ENCODE measurements at regions not wholly inside any gene's neighbourhood (a gene's known extent, or its start where the extent isn't known, plus 50 kb on each side); places are given as distances from the start of the nearest gene placed in this dataset.

DNA sequence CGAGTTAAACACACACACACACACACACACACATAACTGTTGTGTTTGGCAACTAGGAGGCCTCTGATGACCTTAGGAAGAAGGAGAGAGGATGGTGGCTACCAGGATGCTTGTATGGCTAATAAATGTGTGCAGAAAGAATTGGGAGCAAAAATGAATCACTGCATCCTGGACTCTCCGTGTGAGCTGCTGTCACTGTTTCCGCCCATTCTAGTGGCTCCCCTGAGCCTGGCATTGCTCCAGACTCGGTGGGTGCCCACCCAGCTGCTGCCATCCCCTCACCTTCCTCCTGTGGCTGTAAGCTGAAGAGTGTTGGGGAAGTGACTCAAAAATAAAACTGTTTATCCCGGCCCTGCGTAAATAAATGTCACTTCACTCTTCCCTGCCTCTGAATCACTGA lies 149.5 kb upstream of the MINDY3 start:
- Histone ChIP-seq H3K27me3 (ENCODE audit: low read length) (no peaks in the 10 kb centered on the region), H3K27ac (ENCODE audit: low read depth, low read length) (no peak overlapping the region), H2AFZ (ENCODE audit: low read depth, low read length, severe bottlenecking) (no peak overlapping the region), H3K4me2 (ENCODE audit: low read depth, low read length, poor library complexity, severe bottlenecking) (no peak overlapping the region), H3K9me2 (replicated peaks; ENCODE audit: insufficient read depth, low read length) (no peaks in the 10 kb centered on the region), H3K79me2 (ENCODE audit: insufficient read depth, low read length) (no peaks in the 10 kb centered on the region), H3F3A (ENCODE audit: insufficient read depth) (no peaks in the 10 kb centered on the region), H3K9me3 (ENCODE audit: insufficient read depth, low read length) (no peaks in the 10 kb centered on the region), H4K20me1 (ENCODE audit: low read depth, low read length) (no peaks in the 10 kb centered on the region), H3K36me3 (ENCODE audit: low read length) (no peaks in the 10 kb centered on the region), H3K4me3 (ENCODE audit: insufficient read depth, low read length, poor library complexity, severe bottlenecking) (no peak overlapping the region), H3K9ac (ENCODE audit: low read length) (no peak overlapping the region)
- TF ChIP-seq EZH2phosphoT487 (conservative IDR thresholded peaks at IDR 0.05; ENCODE audit: low read length) (no peak), CTCF (IDR thresholded peaks at IDR 0.05; ENCODE audit: insufficient read depth, low read length, poor library complexity, severe bottlenecking) (no peak)

DNA sequence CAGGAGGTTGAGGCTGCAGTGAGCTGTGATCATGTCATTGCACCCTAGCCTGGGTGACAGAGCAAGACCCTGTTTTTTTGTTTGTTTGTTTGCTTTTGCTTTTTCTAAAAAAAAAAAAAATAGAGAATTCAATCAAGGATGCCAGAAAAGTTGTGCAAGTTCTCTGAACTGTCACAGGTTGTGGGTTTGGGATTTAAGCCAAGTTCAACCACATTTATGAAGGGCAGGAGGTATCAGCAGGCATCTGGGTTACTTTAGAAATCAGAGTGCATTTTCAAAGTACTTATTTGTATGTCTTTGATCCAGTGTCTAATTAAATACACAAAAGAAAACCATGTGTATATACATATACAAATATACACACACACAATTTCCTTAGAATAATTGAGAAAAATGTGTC lies 151.2 kb upstream of the MINDY3 start:
- H3K4me3 ChIP-seq (ENCODE audit: insufficient read depth, low read length, poor library complexity, severe bottlenecking), result no peak overlapping the region
- TF ChIP-seq EZH2phosphoT487 (conservative IDR thresholded peaks at IDR 0.05; ENCODE audit: low read length) (no peak), CTCF (IDR thresholded peaks at IDR 0.05; ENCODE audit: insufficient read depth, low read length, poor library complexity, severe bottlenecking) (no peak)
- no peak overlapping the region for H3K27ac ChIP-seq (ENCODE audit: low read depth, low read length)
- no peaks in the 10 kb centered on the region for H3K9me3 ChIP-seq (ENCODE audit: insufficient read depth, low read length)
- H3K9me2 ChIP-seq (replicated peaks; ENCODE audit: insufficient read depth, low read length), result no peaks in the 10 kb centered on the region
- H4K20me1 ChIP-seq (ENCODE audit: low read depth, low read length), result no peaks in the 10 kb centered on the region
- no peaks in the 10 kb centered on the region for H3K27me3 ChIP-seq (ENCODE audit: low read length)
- H2AFZ ChIP-seq (ENCODE audit: low read depth, low read length, severe bottlenecking), result no peak overlapping the region
- no peaks in the 10 kb centered on the region for H3F3A ChIP-seq (ENCODE audit: insufficient read depth)
- no peak overlapping the region for H3K9ac ChIP-seq (ENCODE audit: low read length)
- H3K4me2 ChIP-seq (ENCODE audit: low read depth, low read length, poor library complexity, severe bottlenecking), result no peak overlapping the region
- H3K79me2 ChIP-seq (ENCODE audit: insufficient read depth, low read length), result no peaks in the 10 kb centered on the region
- H3K36me3 ChIP-seq (ENCODE audit: low read length), result no peaks in the 10 kb centered on the region

- no peaks in the 10 kb centered on the region for H3K9me2 ChIP-seq (replicated peaks; ENCODE audit: insufficient read depth, low read length)
- no peaks in the 10 kb centered on the region for H3K9me3 ChIP-seq (ENCODE audit: insufficient read depth, low read length)
- H2AFZ ChIP-seq (ENCODE audit: low read depth, low read length, severe bottlenecking), result no peak overlapping the region
- H3K36me3 ChIP-seq (ENCODE audit: low read length), result no peaks in the 10 kb centered on the region
- H3K4me2 ChIP-seq (ENCODE audit: low read depth, low read length, poor library complexity, severe bottlenecking), result no peak overlapping the region
- H3F3A ChIP-seq (ENCODE audit: insufficient read depth), result no peaks in the 10 kb centered on the region
- TF ChIP-seq EZH2phosphoT487 (conservative IDR thresholded peaks at IDR 0.05; ENCODE audit: low read length), result no peak
- no peak for TF ChIP-seq CTCF (IDR thresholded peaks at IDR 0.05; ENCODE audit: insufficient read depth, low read length, poor library complexity, severe bottlenecking)
- H4K20me1 ChIP-seq (ENCODE audit: low read depth, low read length), result no peaks in the 10 kb centered on the region
- H3K9ac ChIP-seq (ENCODE audit: low read length), result no peak overlapping the region
- H3K27me3 ChIP-seq (ENCODE audit: low read length), result no peaks in the 10 kb centered on the region
- no peak overlapping the region for H3K4me3 ChIP-seq (ENCODE audit: insufficient read depth, low read length, poor library complexity, severe bottlenecking)
- H3K27ac ChIP-seq (ENCODE audit: low read depth, low read length), result no peak overlapping the region
- H3K79me2 ChIP-seq (ENCODE audit: insufficient read depth, low read length), result no peaks in the 10 kb centered on the region
Observed at GRCh38 chr10:16014469-16014868, 154.2 kb upstream of the MINDY3 start.

DNA sequence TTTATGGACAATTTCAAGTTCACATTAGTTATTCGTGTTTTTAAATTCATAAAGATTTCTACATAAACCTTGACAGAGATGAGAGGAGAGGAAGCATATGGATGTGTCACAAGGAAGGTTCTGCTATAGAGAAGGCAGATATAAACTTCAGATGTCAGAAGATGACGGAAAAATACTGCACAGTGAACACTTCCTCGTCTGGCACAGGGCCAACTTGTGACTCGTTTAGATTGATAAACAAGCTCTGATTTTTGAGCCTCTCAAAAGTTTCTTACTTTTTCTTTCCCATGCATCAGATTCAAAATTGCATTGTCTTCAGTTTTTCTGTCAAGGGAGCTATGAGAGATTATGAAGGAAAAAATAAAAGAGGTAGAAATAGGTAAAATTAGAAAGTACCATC lies 156.4 kb upstream of the MINDY3 start:
- no peak overlapping the region for H2AFZ ChIP-seq (ENCODE audit: low read depth, low read length, severe bottlenecking)
- H4K20me1 ChIP-seq (ENCODE audit: low read depth, low read length), result no peaks in the 10 kb centered on the region
- H3K4me3 ChIP-seq (ENCODE audit: insufficient read depth, low read length, poor library complexity, severe bottlenecking), result no peak overlapping the region
- TF ChIP-seq EZH2phosphoT487 (conservative IDR thresholded peaks at IDR 0.05; ENCODE audit: low read length) (no peak), CTCF (IDR thresholded peaks at IDR 0.05; ENCODE audit: insufficient read depth, low read length, poor library complexity, severe bottlenecking) (no peak)
- no peak overlapping the region for H3K27ac ChIP-seq (ENCODE audit: low read depth, low read length)
- H3K36me3 ChIP-seq (ENCODE audit: low read length), result no peaks in the 10 kb centered on the region
- no peaks in the 10 kb centered on the region for H3K79me2 ChIP-seq (ENCODE audit: insufficient read depth, low read length)
- H3K27me3 ChIP-seq (ENCODE audit: low read length), result no peaks in the 10 kb centered on the region
- no peaks in the 10 kb centered on the region for H3K9me2 ChIP-seq (replicated peaks; ENCODE audit: insufficient read depth, low read length)
- no peaks in the 10 kb centered on the region for H3F3A ChIP-seq (ENCODE audit: insufficient read depth)
- H3K9ac ChIP-seq (ENCODE audit: low read length), result no peak overlapping the region
- H3K4me2 ChIP-seq (ENCODE audit: low read depth, low read length, poor library complexity, severe bottlenecking), result no peak overlapping the region
- H3K9me3 ChIP-seq (ENCODE audit: insufficient read depth, low read length), result no peaks in the 10 kb centered on the region

Data from SU-DHL-6 (cell line).